ENCODE measurements at regions not wholly inside any gene's neighbourhood (a gene's known extent, or its start where the extent isn't known, plus 50 kb on each side); places are given as distances from the start of the nearest gene placed in this dataset.
"Not testable (repeated sequence)": the region's sequence is repeated elsewhere in the genome, so short reads cannot be mapped to it uniquely, and the experiment has no call there.

GRCh38 chr2:167686691-167687090, 560.7 kb downstream of the STK39 start:
- DNase-seq (ENCODE audit: low read depth): no peak

GRCh38 chr2:167681234-167682015, 566.0 kb downstream of the STK39 start:
- no peak for DNase-seq (ENCODE audit: low read depth)

- DNase-seq (ENCODE audit: low read depth): no peak
Measured at GRCh38 chr2:167678158-167678557, 569.2 kb downstream of the STK39 start.

- no peak for DNase-seq (ENCODE audit: low read depth)
Measured at GRCh38 chr2:167675906-167676305, 571.5 kb downstream of the STK39 start.

- no peak for DNase-seq (ENCODE audit: low read depth)
Measured at GRCh38 chr2:167670588-167670987, 576.8 kb downstream of the STK39 start.

GRCh38 chr2:167653131-167653530, 594.3 kb downstream of the STK39 start:
- DNase-seq (ENCODE audit: low read depth): no peak

- DNase-seq (ENCODE audit: low read depth): no peak
Measured at GRCh38 chr2:167652401-167652800, 595.0 kb downstream of the STK39 start.

GRCh38 chr2:167651406-167652151, 595.8 kb downstream of the STK39 start:
- no peak for DNase-seq (ENCODE audit: low read depth)

- DNase-seq (ENCODE audit: low read depth): no peak
Measured at GRCh38 chr2:167646557-167646956, 600.8 kb downstream of the STK39 start.

- DNase-seq (ENCODE audit: low read depth): no peak
Measured at GRCh38 chr2:167640096-167640495, 607.3 kb downstream of the STK39 start.

GRCh38 chr2:167637741-167638140, 609.7 kb downstream of the STK39 start:
- no peak for DNase-seq (ENCODE audit: low read depth)

GRCh38 chr2:167632271-167632670, 615.1 kb downstream of the STK39 start:
- DNase-seq (ENCODE audit: low read depth): not testable (repeated sequence)

- DNase-seq (ENCODE audit: low read depth): no peak
Measured at GRCh38 chr2:167626961-167627360, 620.4 kb downstream of the STK39 start.

- DNase-seq (ENCODE audit: low read depth): no peak
Measured at GRCh38 chr2:167626301-167626700, 621.1 kb downstream of the STK39 start.

GRCh38 chr2:167616997-167617396, 630.4 kb downstream of the STK39 start:
- no peak for DNase-seq (ENCODE audit: low read depth)

- DNase-seq (ENCODE audit: low read depth): no peak
Measured at GRCh38 chr2:167613471-167613870, 633.9 kb downstream of the STK39 start.

GRCh38 chr2:167608487-167608886, 638.9 kb downstream of the STK39 start:
- no peak for DNase-seq (ENCODE audit: low read depth)

- no peak for DNase-seq (ENCODE audit: low read depth)
Measured at GRCh38 chr2:167607731-167608130, 639.7 kb downstream of the STK39 start.

GRCh38 chr2:167607211-167607610, 640.2 kb downstream of the STK39 start:
- DNase-seq (ENCODE audit: low read depth): no peak

- no peak for DNase-seq (ENCODE audit: low read depth)
Measured at GRCh38 chr2:167602122-167602521, 645.3 kb downstream of the STK39 start.

GRCh38 chr2:167599219-167599618, 648.2 kb downstream of the STK39 start:
- no peak for DNase-seq (ENCODE audit: low read depth)

- no peak for DNase-seq (ENCODE audit: low read depth)
Measured at GRCh38 chr2:167595839-167596471, 651.4 kb downstream of the STK39 start.

- no peak for DNase-seq (ENCODE audit: low read depth)
Measured at GRCh38 chr2:167595021-167595420, 652.4 kb downstream of the STK39 start.

Measured in M059J (cell line).